ENCODE measurements at regions not wholly inside any gene's neighbourhood (a gene's known extent, or its start where the extent isn't known, plus 50 kb on each side); places are given as distances from the start of the nearest gene placed in this dataset.
"Not testable (repeated sequence)": the region's sequence is repeated elsewhere in the genome, so short reads cannot be mapped to it uniquely, and the experiment has no call there.

GRCh38 chr21:5098010-5098743, 5423.2 kb upstream of the TPTE start:
- POLR2A ChIA-PET; H3K4me1 Mint-ChIP-seq (ENCODE audit: low read depth); ATAC-seq; DNase-seq; CTCF ChIA-PET; H3K9me3 Mint-ChIP-seq (ENCODE audit: insufficient read depth); H3K27ac Mint-ChIP-seq; H3K27me3 Mint-ChIP-seq (ENCODE audit: low read depth); H3K4me3 Mint-ChIP-seq; H3K36me3 Mint-ChIP-seq (ENCODE audit: low read depth): not testable (repeated sequence)

DNA sequence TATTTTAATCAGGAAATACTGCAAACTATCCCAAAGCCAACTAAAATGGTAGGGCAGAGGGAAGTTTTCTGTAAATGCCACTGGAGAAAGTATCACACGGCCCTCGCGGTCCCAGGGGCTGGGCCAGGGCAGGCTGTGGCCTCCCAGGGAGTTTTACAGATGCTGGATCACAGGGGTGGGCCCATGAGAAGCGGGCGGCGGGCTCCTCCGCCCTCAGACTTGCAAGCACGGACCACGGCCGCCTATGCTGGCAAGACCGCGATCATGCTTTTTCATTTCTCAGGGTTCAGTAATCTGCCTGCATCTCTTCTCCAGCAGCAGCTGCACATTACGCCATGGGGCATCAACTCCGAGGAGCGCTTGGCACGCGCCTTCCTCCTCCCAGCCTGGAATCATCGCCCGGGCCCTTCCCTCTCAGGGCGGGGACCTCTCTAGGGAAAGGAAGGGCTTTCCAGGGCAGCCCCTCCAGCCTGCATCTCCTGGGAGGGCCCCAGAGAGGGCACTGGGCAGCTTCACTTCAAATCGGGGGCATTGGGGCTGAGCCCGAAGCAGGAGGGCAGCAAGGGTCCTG, 5420.7 kb upstream of the TPTE start:
- H3K9me3 Mint-ChIP-seq (ENCODE audit: insufficient read depth); CTCF ChIA-PET; H3K36me3 Mint-ChIP-seq (ENCODE audit: low read depth); H3K4me3 Mint-ChIP-seq; H3K27ac Mint-ChIP-seq; DNase-seq; H3K27me3 Mint-ChIP-seq (ENCODE audit: low read depth); POLR2A ChIA-PET; ATAC-seq: not testable (repeated sequence)
- peaks cover 13% of the 10 kb centered on the region for H3K4me1 Mint-ChIP-seq (ENCODE audit: low read depth)

DNA sequence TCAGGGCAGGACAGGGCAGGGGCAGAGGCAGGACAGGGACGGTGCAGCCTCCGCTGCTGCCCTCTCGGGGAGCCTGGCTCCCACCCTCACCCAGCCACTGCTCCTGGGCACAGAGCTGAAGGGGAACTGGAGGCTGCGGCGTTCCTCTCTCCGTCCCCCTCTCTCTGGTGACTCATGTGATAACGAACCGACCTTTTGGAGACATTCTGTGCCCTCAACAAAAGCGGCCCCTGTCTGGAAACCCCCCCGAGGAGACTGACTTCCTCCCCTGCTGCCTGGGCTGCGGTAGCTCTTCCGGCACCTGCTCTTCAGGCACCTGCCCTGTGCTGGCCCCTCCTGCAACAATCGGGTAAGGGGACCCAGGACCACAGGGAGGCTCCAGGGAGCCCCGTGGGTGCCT, 5419.6 kb upstream of the TPTE start:
- Mint-ChIP-seq H3K27ac (peak overlapping the region; percentile 78), H3K4me3 (peak overlapping the region; percentile 29), H3K4me1 (ENCODE audit: low read depth) (peaks cover 13% of the 10 kb centered on the region)
- H3K27me3 Mint-ChIP-seq (ENCODE audit: low read depth); CTCF ChIA-PET; H3K9me3 Mint-ChIP-seq (ENCODE audit: insufficient read depth); POLR2A ChIA-PET; H3K36me3 Mint-ChIP-seq (ENCODE audit: low read depth): not testable (repeated sequence)
- DNase-seq (peak; percentile 84), ATAC-seq (peak; percentile 80)

DNA sequence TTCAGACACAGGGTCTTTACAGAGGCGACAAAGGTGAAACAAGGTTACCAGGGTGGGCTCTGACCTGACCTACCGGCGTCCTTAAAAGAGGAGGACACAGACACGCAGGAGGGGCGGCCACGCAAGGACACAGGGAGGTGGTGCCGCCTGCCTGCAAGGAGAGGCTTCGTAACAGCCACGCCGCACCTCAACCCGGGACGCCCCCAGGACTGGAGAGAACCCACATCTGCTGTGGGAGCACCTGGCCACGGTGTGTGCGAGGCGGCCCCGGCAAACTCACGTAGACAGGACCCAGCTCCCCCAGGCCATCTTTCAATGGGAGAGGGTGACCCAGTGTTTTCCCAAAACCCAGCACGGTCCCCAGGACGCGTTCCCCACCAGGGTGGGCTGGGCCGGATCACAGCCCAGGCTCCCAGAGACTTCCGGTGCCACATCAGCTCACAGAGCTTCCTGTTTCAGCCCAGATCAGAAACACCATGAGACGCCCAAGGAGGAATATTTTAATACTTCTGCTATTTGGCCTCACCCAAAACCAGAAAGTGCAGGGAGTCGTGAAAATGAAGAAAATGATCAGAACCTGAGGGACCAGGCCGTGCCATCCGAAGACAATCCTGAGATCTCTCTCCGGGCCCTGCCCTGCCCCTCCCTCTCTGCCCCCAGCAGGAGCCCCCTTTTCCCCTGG, 5417.4 kb upstream of the TPTE start:
- DNase-seq (peak; percentile 37), ATAC-seq (peak; percentile 24)
- CTCF ChIA-PET; POLR2A ChIA-PET; H3K36me3 Mint-ChIP-seq (ENCODE audit: low read depth); H3K27me3 Mint-ChIP-seq (ENCODE audit: low read depth); H3K9me3 Mint-ChIP-seq (ENCODE audit: insufficient read depth): not testable (repeated sequence)
- Mint-ChIP-seq H3K4me3 (peak overlapping the region; percentile 59), H3K4me1 (ENCODE audit: low read depth) (peaks cover 15% of the 10 kb centered on the region), H3K27ac (peak overlapping the region; percentile 80)

- H3K4me3 Mint-ChIP-seq; H3K27ac Mint-ChIP-seq; DNase-seq; H3K36me3 Mint-ChIP-seq (ENCODE audit: low read depth); H3K9me3 Mint-ChIP-seq (ENCODE audit: insufficient read depth); CTCF ChIA-PET; ATAC-seq; H3K27me3 Mint-ChIP-seq (ENCODE audit: low read depth); POLR2A ChIA-PET: not testable (repeated sequence)
- peaks cover 15% of the 10 kb centered on the region for H3K4me1 Mint-ChIP-seq (ENCODE audit: low read depth)
Observed at GRCh38 chr21:5104562-5104928, 5416.8 kb upstream of the TPTE start.

GRCh38 chr21:5105939-5106708, 5415.3 kb upstream of the TPTE start:
- H3K4me3 Mint-ChIP-seq; CTCF ChIA-PET; H3K9me3 Mint-ChIP-seq (ENCODE audit: insufficient read depth); POLR2A ChIA-PET; H3K27me3 Mint-ChIP-seq (ENCODE audit: low read depth); H3K27ac Mint-ChIP-seq; H3K36me3 Mint-ChIP-seq (ENCODE audit: low read depth): not testable (repeated sequence)
- H3K4me1 Mint-ChIP-seq (ENCODE audit: low read depth) = peaks cover 15% of the 10 kb centered on the region
- ATAC-seq (peak; percentile 28), DNase-seq (peak; percentile 55)

- DNase-seq; H3K9me3 Mint-ChIP-seq (ENCODE audit: insufficient read depth); H3K27me3 Mint-ChIP-seq (ENCODE audit: low read depth); POLR2A ChIA-PET; ATAC-seq; H3K27ac Mint-ChIP-seq; H3K36me3 Mint-ChIP-seq (ENCODE audit: low read depth); H3K4me3 Mint-ChIP-seq; CTCF ChIA-PET: not testable (repeated sequence)
- H3K4me1 Mint-ChIP-seq (ENCODE audit: low read depth) = peaks cover 11% of the 10 kb centered on the region
Observed at GRCh38 chr21:5106767-5107464, 5414.5 kb upstream of the TPTE start.

- ATAC-seq; DNase-seq; H3K9me3 Mint-ChIP-seq (ENCODE audit: insufficient read depth); POLR2A ChIA-PET; H3K4me3 Mint-ChIP-seq; CTCF ChIA-PET; H3K27ac Mint-ChIP-seq; H3K36me3 Mint-ChIP-seq (ENCODE audit: low read depth); H3K27me3 Mint-ChIP-seq (ENCODE audit: low read depth): not testable (repeated sequence)
- H3K4me1 Mint-ChIP-seq (ENCODE audit: low read depth) = peaks cover 11% of the 10 kb centered on the region
Observed at GRCh38 chr21:5107637-5108036, 5413.7 kb upstream of the TPTE start.

DNA sequence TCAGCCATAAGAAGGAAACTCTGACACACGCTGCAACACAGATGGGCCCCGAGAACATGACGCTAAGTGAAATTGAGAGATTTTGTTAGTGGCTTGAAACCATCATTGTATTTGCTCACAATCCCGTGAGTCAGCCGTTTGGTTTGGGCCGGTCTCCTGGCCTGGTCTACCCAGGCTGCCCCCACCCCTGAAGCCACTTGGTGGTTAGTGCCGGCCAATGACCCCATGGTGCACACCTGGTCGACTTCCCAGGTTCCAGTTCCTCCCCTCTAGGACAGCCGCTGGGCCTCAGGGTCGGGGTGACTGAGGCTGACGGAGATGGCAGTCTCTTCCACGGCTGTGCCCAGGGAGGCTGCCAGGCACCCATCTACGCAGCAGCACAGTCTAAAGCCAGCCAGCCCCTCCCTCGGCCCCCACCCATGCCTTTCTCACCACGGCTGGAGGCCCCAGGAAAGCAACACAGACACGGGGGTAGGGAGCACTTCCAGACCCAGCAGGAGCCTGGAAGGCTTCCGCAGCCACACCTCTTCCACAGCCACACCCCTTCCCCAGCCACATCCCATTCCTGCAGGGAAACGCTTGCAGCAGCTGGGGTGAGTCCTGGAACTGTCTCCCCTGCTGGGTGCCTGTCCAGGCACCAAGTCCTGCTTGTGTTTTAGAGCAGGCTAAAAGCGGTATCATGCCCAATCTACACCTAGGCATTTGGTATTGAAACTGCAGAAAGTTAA, 5413.2 kb upstream of the TPTE start:
- H3K27me3 Mint-ChIP-seq (ENCODE audit: low read depth); CTCF ChIA-PET; H3K27ac Mint-ChIP-seq; H3K4me3 Mint-ChIP-seq; DNase-seq; H3K9me3 Mint-ChIP-seq (ENCODE audit: insufficient read depth); H3K36me3 Mint-ChIP-seq (ENCODE audit: low read depth); ATAC-seq; H3K4me1 Mint-ChIP-seq (ENCODE audit: low read depth); POLR2A ChIA-PET: not testable (repeated sequence)

DNA sequence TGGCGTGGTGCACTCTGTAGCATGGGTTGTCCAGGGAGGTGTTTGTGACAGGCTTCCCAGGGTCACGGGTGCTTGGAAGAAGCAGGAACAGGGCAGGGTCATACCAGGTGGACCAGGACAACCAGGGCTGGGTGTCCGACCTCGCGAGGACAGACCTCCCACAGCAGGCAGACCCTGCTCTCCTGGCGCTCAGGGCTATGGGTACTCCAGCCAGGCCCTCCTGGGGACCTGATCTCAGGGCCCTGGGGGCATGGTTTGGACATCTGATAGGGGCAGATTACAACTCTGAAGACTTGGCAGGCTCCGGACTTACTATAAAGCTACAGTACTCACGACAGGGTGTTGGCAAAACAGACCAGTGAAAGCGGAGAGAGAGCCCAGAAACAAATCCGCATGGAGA, 5410.2 kb upstream of the TPTE start:
- H3K27ac Mint-ChIP-seq; POLR2A ChIA-PET; H3K36me3 Mint-ChIP-seq (ENCODE audit: low read depth); CTCF ChIA-PET; H3K4me3 Mint-ChIP-seq; ATAC-seq; H3K4me1 Mint-ChIP-seq (ENCODE audit: low read depth); H3K9me3 Mint-ChIP-seq (ENCODE audit: insufficient read depth); H3K27me3 Mint-ChIP-seq (ENCODE audit: low read depth); DNase-seq: not testable (repeated sequence)

DNA sequence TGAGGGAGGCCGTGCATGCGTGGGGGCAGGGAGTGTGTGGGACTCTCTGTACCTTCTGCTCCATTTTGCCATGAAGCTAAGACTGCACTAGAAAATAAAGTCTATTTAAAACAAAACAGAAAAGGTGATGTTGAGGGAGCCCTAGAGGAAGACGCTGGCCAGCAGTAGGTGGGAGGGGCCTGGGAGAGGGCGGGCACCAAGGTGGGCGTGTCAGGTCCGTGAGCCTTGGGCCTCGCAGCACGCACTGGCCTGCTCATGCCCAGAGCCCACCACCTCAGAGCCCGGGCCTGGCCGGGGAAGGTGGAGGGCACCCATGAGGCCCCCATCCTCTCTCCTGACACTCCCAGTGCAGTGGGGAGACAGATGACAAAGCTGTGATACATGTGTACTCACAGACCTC, 5408.3 kb upstream of the TPTE start:
- H3K27ac Mint-ChIP-seq; H3K9me3 Mint-ChIP-seq (ENCODE audit: insufficient read depth); H3K36me3 Mint-ChIP-seq (ENCODE audit: low read depth); H3K27me3 Mint-ChIP-seq (ENCODE audit: low read depth); H3K4me1 Mint-ChIP-seq (ENCODE audit: low read depth); DNase-seq; ATAC-seq; CTCF ChIA-PET; POLR2A ChIA-PET; H3K4me3 Mint-ChIP-seq: not testable (repeated sequence)
